ENCODE measurements at regions not wholly inside any gene's neighbourhood (a gene's known extent, or its start where the extent isn't known, plus 50 kb on each side); places are given as distances from the start of the nearest gene placed in this dataset.

GRCh38 chr13:34207872-34208271, 389.9 kb downstream of the RFC3 start:
- no peak for ATAC-seq
- no peaks in the 10 kb centered on the region for H3K4me1 Mint-ChIP-seq
- H3K27me3 Mint-ChIP-seq, result no peaks in the 10 kb centered on the region
- no peak overlapping the region for H3K27ac Mint-ChIP-seq
- no peaks in the 10 kb centered on the region for H3K9me3 Mint-ChIP-seq
- H3K36me3 Mint-ChIP-seq, result no peaks in the 10 kb centered on the region
- no peak overlapping the region for H3K4me3 Mint-ChIP-seq

- Mint-ChIP-seq H3K9me3 (no peaks in the 10 kb centered on the region), H3K4me3 (no peak overlapping the region), H3K36me3 (no peaks in the 10 kb centered on the region), H3K27me3 (no peaks in the 10 kb centered on the region), H3K4me1 (no peaks in the 10 kb centered on the region), H3K27ac (no peak overlapping the region)
- ATAC-seq, result no peak
Observed at GRCh38 chr13:34208336-34208735, 390.4 kb downstream of the RFC3 start.

GRCh38 chr13:34210341-34210740, 392.4 kb downstream of the RFC3 start:
- no peak for ATAC-seq
- Mint-ChIP-seq H3K4me1 (no peaks in the 10 kb centered on the region), H3K9me3 (no peaks in the 10 kb centered on the region), H3K4me3 (no peak overlapping the region), H3K27me3 (no peaks in the 10 kb centered on the region), H3K27ac (no peak overlapping the region), H3K36me3 (no peaks in the 10 kb centered on the region)

GRCh38 chr13:34214686-34215085, 396.7 kb downstream of the RFC3 start:
- Mint-ChIP-seq H3K27me3 (no peaks in the 10 kb centered on the region), H3K36me3 (no peaks in the 10 kb centered on the region), H3K4me1 (no peaks in the 10 kb centered on the region), H3K9me3 (no peaks in the 10 kb centered on the region), H3K4me3 (no peak overlapping the region), H3K27ac (no peak overlapping the region)
- no peak for ATAC-seq

- no peak for ATAC-seq
- Mint-ChIP-seq H3K4me3 (no peak overlapping the region), H3K27me3 (no peaks in the 10 kb centered on the region), H3K9me3 (no peaks in the 10 kb centered on the region), H3K4me1 (no peaks in the 10 kb centered on the region), H3K27ac (no peak overlapping the region), H3K36me3 (no peaks in the 10 kb centered on the region)
Observed at GRCh38 chr13:34216256-34216655, 398.3 kb downstream of the RFC3 start.

- Mint-ChIP-seq H3K27ac (no peak overlapping the region), H3K27me3 (no peaks in the 10 kb centered on the region), H3K4me1 (no peaks in the 10 kb centered on the region), H3K4me3 (no peak overlapping the region), H3K9me3 (no peaks in the 10 kb centered on the region), H3K36me3 (no peaks in the 10 kb centered on the region)
- ATAC-seq, result no peak
Observed at GRCh38 chr13:34217343-34218025, 399.5 kb downstream of the RFC3 start.

- H3K27ac Mint-ChIP-seq, result no peak overlapping the region
- no peaks in the 10 kb centered on the region for H3K27me3 Mint-ChIP-seq
- no peak overlapping the region for H3K4me3 Mint-ChIP-seq
Observed at GRCh38 chr13:34223984-34224383, 406.0 kb downstream of the RFC3 start.

GRCh38 chr13:34224877-34225276, 406.9 kb downstream of the RFC3 start:
- ATAC-seq, result no peak
- no peaks in the 10 kb centered on the region for H3K36me3 Mint-ChIP-seq
- no peaks in the 10 kb centered on the region for H3K4me1 Mint-ChIP-seq
- peaks cover 5% of the 10 kb centered on the region for H3K9me3 Mint-ChIP-seq
- H3K4me3 Mint-ChIP-seq, result no peak overlapping the region
- no peaks in the 10 kb centered on the region for H3K27me3 Mint-ChIP-seq
- no peak overlapping the region for H3K27ac Mint-ChIP-seq

More at GRCh38 chr13:34223984-34224383, 406.0 kb downstream of the RFC3 start:
- ATAC-seq, result no peak
- Mint-ChIP-seq H3K36me3 (no peaks in the 10 kb centered on the region), H3K4me1 (no peaks in the 10 kb centered on the region), H3K9me3 (peaks cover 5% of the 10 kb centered on the region)

GRCh38 chr13:34230271-34230670, 412.3 kb downstream of the RFC3 start:
- Mint-ChIP-seq H3K4me3 (no peak overlapping the region), H3K9me3 (peaks cover 7% of the 10 kb centered on the region)

GRCh38 chr13:34241332-34241731, 423.4 kb downstream of the RFC3 start:
- H3K4me3 Mint-ChIP-seq, result no peak overlapping the region
- no peaks in the 10 kb centered on the region for H3K4me1 Mint-ChIP-seq
- H3K27me3 Mint-ChIP-seq, result no peaks in the 10 kb centered on the region
- H3K27ac Mint-ChIP-seq, result no peak overlapping the region
- H3K36me3 Mint-ChIP-seq, result no peaks in the 10 kb centered on the region
- peaks cover 3% of the 10 kb centered on the region for H3K9me3 Mint-ChIP-seq
- no peak for ATAC-seq

More at GRCh38 chr13:34230271-34230670, 412.3 kb downstream of the RFC3 start:
- ATAC-seq, result no peak
- H3K4me1 Mint-ChIP-seq, result no peaks in the 10 kb centered on the region
- no peaks in the 10 kb centered on the region for H3K36me3 Mint-ChIP-seq
- no peaks in the 10 kb centered on the region for H3K27me3 Mint-ChIP-seq
- no peak overlapping the region for H3K27ac Mint-ChIP-seq

- H3K27me3 Mint-ChIP-seq, result no peaks in the 10 kb centered on the region
Observed at GRCh38 chr13:34243403-34243802, 425.5 kb downstream of the RFC3 start.

GRCh38 chr13:34246511-34246910, 428.6 kb downstream of the RFC3 start:
- H3K4me1 Mint-ChIP-seq, result no peaks in the 10 kb centered on the region
- H3K27ac Mint-ChIP-seq, result no peak overlapping the region
- no peaks in the 10 kb centered on the region for H3K36me3 Mint-ChIP-seq
- no peak for ATAC-seq
- no peak overlapping the region for H3K4me3 Mint-ChIP-seq
- H3K9me3 Mint-ChIP-seq, result no peaks in the 10 kb centered on the region
- H3K27me3 Mint-ChIP-seq, result no peaks in the 10 kb centered on the region

More at GRCh38 chr13:34243403-34243802, 425.5 kb downstream of the RFC3 start:
- Mint-ChIP-seq H3K27ac (no peak overlapping the region), H3K9me3 (no peaks in the 10 kb centered on the region), H3K4me3 (no peak overlapping the region), H3K36me3 (no peaks in the 10 kb centered on the region), H3K4me1 (no peaks in the 10 kb centered on the region)
- no peak for ATAC-seq

- no peaks in the 10 kb centered on the region for H3K27me3 Mint-ChIP-seq
- no peak overlapping the region for H3K27ac Mint-ChIP-seq
- H3K4me3 Mint-ChIP-seq, result no peak overlapping the region
Observed at GRCh38 chr13:34247596-34247995, 429.6 kb downstream of the RFC3 start.

GRCh38 chr13:34249546-34250039, 431.6 kb downstream of the RFC3 start:
- Mint-ChIP-seq H3K27me3 (no peaks in the 10 kb centered on the region), H3K4me3 (no peak overlapping the region), H3K27ac (no peak overlapping the region), H3K36me3 (no peaks in the 10 kb centered on the region), H3K4me1 (no peaks in the 10 kb centered on the region), H3K9me3 (peaks cover 3% of the 10 kb centered on the region)
- ATAC-seq, result no peak

More at GRCh38 chr13:34247596-34247995, 429.6 kb downstream of the RFC3 start:
- no peaks in the 10 kb centered on the region for H3K36me3 Mint-ChIP-seq
- ATAC-seq, result no peak
- no peaks in the 10 kb centered on the region for H3K4me1 Mint-ChIP-seq
- no peaks in the 10 kb centered on the region for H3K9me3 Mint-ChIP-seq

GRCh38 chr13:34250151-34250670, 432.3 kb downstream of the RFC3 start:
- Mint-ChIP-seq H3K27ac (no peak overlapping the region), H3K4me1 (no peaks in the 10 kb centered on the region), H3K27me3 (no peaks in the 10 kb centered on the region), H3K4me3 (no peak overlapping the region), H3K9me3 (peaks cover 4% of the 10 kb centered on the region), H3K36me3 (no peaks in the 10 kb centered on the region)
- ATAC-seq, result no peak

GRCh38 chr13:34254366-34254765, 436.4 kb downstream of the RFC3 start:
- Mint-ChIP-seq H3K4me1 (peaks cover 12% of the 10 kb centered on the region), H3K9me3 (peaks cover 9% of the 10 kb centered on the region), H3K27me3 (no peaks in the 10 kb centered on the region), H3K4me3 (no peak overlapping the region), H3K36me3 (no peaks in the 10 kb centered on the region), H3K27ac (no peak overlapping the region)
- no peak for ATAC-seq
